ENCODE measurements at regions not wholly inside any gene's neighbourhood (a gene's known extent, or its start where the extent isn't known, plus 50 kb on each side); places are given as distances from the start of the nearest gene placed in this dataset.

GRCh38 chr13:107456431-107456830 is 758.9 kb downstream of the LIG4 start:
- no peak for DNase-seq

DNA sequence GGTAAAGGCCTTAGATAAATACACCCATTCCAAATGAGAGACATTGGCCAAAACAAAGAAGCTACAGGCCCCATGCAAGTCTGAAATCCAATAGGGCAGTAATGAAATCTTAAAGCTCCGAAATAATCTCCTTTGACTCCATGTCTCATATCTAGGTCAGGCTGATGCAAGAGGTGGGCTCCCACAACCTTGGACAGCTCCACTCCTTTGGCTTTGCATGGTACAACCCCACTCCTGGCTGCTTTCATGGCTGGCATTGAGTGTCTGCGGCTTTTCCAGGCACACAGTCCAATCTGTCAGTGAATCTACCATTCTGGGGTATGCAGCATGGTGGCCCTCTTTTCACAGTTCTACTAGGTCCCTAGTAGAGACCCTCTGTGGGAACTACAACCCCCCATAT is 762.5 kb downstream of the LIG4 start:
- DNase-seq, result no peak

GRCh38 chr13:107450931-107451330 is 764.4 kb downstream of the LIG4 start:
- no peak for DNase-seq

DNA sequence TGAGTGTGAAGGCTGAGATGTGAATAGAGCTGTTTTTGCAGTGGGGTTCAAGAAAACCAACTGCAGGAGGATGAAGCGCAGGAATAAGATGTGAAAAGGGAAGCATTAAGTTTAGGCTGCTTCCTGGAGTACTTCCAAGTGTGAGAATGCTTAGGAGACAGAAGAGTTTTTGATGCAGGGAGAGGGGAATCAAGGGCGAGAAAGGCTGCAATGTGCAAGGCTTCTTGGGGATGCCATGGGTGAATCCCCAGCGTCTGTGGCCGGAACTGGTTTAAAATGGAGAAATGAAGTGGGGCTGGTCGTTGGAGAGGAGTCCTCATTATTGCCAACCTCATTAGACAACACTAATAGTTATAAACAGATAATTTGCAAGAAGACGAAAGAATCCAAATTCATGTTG is 764.9 kb downstream of the LIG4 start:
- DNase-seq, result no peak

DNA sequence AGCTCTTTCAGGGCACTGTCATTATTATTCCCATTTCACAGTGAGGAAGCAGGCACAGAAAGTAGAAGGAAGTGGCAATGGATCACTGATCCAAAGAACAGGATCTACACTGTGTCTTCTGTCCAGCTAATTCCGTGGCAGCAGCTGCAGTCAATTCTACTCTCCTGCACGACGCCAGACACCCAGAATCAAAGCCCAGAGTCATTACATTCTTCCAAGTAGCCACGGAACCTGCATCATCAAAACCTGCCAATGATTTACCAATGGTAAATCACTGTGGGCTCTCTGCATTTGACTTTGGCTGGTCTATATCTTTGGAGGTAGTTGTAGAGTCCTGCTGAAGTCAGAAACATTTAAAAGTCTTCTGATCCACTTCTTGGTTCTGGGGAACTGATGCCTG is 767.7 kb downstream of the LIG4 start:
- no peak for DNase-seq

GRCh38 chr13:107441279-107441678 is 774.1 kb downstream of the LIG4 start:
- no peak for DNase-seq

DNA sequence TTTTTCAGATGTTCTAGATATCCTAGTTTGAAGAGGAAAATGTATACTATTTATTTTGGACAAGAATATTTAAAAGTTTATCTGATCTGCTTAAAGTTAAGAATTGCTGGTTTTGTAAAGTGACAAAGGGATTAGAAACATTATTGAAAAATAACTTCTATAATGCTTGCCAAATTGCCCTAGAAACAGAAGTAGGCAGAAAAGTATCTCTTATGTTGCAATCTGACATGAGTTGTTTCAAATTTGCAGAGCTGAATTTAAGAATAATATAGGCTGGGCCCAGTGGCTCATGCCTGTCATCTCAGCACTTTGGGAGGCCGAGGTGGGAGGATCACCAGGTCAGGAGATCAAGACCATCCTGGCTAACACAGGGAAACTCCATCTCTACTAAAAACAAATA is 777.1 kb downstream of the LIG4 start:
- no peak for DNase-seq

GRCh38 chr13:107434347-107434746 is 781.0 kb downstream of the LIG4 start:
- DNase-seq, result no peak

DNA sequence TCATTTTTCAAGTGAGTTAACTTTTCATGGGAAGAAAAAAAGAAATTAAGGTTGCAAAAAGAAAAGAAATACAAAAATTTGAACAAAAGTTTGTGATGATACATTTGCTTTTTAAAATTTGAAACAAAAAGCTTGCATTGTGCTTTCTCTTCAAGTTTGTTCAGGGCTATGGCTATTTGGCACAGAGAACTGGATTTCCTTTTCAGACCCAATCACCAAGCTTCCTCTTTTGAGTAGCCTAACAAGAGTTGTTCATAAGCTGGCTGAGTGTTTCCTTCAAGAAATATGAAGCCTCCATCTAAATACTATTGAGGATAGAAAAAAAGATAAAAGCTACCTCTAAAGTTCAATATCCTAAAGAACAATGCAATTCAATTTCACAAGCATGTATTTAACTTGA is 787.8 kb downstream of the LIG4 start:
- no peak for DNase-seq

DNA sequence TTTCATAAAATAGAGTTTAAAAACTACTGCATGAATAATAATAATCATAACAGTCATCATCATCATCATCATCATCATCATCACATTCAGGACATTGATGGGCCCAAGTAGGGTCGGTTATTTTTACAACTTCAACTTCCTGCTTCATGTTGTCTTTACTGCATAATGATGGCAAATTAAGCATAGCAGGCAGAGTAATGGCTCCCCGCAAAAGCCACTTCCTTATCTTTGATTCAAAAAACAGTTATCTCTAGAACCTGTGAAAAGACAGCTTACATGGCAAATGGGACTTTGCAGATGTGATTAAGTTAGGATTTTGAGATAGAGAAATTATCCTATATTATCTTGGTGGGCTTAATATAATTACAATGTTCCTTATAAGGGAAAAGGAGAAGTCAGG is 792.9 kb downstream of the LIG4 start:
- no peak for DNase-seq

GRCh38 chr13:107421951-107422350 is 793.4 kb downstream of the LIG4 start:
- no peak for DNase-seq

DNA sequence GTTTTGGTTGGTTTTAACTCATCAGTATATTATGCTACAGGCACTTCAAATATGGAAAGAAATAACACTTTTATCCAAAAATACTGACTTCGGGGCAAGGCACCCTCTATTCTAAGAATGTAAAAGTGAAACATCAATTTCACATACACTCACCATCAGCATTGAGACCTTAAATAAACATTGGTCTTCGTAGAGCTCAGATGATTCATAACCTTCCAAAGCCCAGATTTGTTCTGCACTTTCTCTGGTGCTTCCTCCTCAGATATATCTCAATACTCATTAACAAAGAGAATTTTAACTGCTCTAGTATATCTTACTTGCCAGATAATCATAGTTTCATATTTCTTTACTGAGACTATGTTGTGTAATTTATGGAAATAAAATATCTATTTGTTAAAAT is 794.3 kb downstream of the LIG4 start:
- DNase-seq, result no peak

GRCh38 chr13:107413005-107413404 is 802.3 kb downstream of the LIG4 start:
- no peak for DNase-seq

- no peak for DNase-seq
Observed at GRCh38 chr13:107407074-107407473, 808.3 kb downstream of the LIG4 start.

DNA sequence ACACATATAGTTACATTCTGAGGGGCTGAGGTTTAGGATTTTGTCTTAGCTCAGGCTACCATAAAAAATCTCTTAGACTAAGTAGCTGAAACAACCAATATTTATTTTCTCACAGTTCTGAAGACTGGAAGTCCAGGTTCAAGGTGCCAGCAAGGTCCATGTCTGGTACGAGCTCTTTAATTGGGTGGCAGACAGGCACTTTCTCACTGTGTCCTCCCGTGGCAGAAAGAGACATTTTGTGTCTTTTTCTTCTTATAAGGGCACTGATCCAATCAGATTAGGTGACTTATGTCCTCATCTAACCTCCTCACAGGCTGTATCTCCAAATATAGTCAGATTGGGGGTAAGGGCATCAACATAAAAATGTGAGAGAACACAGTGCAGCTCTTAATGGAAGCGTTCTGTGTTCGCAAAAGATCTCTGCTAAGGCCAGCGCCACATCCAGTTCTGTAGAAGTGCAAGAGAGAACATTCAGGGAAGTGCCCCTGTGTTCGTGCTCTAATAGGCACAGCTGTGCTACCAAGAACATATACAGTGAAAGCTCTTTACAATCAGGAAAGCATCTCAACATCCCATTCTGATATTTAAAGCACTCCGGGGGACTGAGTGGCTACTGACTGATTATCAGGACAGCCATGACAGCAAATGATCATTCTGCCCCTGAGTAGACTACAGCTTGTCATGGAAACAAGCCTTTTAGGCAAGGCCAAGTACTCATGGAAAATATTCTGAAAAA is 819.2 kb downstream of the LIG4 start:
- no peak for DNase-seq

DNA sequence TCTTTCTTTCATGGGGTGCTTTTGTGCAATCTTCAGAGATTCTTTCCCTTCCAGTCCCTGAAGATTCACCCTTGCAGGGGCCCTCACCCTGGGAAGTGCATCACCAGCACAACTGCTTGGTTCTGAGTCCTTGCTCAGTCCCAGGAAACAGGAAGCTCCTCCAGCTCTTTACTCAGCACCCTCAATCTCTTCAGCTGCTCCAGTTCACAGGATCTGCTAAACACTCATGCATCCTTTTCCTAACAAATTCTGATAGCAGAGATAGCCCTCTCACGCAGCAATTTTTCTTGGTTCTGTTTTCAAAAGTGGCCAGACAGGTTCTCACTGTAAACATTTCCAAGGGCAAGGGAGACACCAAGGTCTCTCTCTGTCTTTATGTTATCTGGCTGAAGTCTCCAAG is 823.1 kb downstream of the LIG4 start:
- no peak for DNase-seq

- DNase-seq, result no peak
Observed at GRCh38 chr13:107387525-107387924, 819.6 kb upstream of the ARGLU1 start.

DNA sequence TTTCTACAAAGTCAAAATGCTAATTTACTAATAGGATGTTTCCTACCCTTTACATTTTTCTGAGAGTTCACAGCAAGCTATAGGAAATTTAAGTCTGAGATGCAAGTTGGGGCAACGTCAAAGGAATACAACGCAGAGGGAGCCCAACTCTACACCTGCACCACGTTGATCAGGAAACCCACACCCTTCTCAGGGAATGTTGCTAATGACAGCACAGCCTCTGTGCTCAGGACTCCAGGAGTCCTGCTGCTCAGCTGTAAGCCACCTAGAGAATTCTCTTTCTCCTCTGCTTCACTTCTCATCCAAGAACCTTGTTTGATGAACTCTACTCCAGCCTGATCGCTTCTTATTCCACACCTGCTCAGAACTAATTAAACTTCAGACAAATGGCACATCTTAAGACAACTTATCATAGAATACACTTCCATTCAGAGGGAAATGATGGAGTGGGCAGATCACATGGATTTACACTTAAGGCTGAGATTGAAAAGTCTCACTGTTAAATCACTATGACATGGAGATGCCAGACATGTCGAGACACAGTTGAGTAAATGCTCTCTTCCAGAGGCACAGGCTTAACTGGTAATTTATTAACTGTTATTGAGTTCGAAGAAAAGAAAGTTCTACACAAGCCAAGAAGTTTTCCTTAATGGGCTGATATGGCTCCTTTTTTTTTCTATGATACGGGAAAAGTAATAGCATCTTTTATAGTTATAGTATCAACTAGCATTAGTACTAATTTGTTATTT is 811.6 kb upstream of the ARGLU1 start:
- DNase-seq, result no peak

GRCh38 chr13:107376341-107377125 is 808.6 kb upstream of the ARGLU1 start:
- DNase-seq, result no peak

DNA sequence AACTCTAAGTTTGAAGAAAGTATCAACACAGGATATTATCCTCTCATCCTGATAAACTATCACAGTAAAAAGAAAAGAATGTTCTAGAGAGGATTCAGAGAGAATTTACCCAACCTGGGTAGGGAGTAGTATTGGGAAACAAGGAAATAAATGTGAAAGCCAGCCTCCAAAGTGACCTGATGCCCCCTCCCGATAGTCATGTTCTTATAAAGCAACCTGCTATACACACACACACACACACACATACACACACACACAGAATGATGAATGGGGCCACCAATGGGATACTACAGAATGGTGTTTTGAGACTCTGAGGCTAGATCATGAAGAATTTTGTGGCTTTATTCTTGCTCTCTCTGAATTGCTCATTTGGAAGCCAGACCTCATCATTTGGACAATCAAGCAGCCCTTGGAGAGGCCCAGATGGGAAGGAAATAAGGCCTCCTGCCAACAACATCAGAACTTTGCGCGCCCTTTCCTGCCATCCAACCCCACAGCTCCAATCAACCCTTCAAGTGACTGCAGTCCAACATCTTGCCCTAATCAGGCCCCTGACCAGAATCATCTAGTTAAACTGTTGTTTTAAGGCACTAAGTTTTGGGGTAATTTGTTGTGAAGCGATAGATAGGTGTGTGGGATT is 807.9 kb upstream of the ARGLU1 start:
- DNase-seq, result no peak

GRCh38 chr13:107374038-107374437 is 806.1 kb upstream of the ARGLU1 start:
- no peak for DNase-seq

- DNase-seq, result no peak
Observed at GRCh38 chr13:107373551-107373950, 805.6 kb upstream of the ARGLU1 start.

DNA sequence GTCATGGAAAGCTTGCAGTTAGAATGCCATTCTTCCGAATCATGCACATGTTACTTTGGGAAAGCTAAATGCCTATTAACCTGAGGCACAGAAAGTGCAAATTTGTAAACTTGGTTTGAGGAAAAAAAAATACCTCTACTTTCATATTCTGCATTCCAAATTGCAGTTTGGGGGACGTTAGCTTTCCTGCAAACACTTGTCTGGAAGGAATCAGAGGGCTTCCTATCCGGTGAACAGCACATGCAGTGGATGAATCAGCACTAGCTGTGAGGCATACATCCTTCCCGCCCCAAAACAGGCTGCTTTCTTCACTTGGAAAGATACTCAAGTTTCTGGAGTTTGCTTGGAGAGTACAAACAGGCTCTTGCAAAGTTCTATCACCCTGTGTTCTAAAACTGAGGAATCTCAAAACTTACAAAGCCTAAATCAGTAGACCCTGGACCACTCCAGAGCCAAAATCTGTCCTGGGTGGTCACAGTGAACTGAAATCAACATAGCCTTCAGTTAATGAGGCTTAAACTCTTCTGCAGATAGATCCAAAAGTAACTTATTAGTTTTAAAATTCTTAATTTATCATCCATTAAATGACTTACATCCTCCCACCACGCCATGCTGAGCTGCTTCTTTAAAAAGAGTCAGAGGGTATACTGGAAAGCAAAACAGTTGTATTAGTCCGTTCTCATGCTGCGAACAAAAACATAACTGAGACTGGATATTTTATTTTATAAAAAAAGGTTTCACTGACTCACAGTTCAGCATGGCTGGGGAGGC is 802.3 kb upstream of the ARGLU1 start:
- DNase-seq, result no peak
